Naive thymus-derived CD4-positive, alpha-beta T cell (primary cell): ENCODE measurements at regions not wholly inside any gene's neighbourhood (a gene's known extent, or its start where the extent isn't known, plus 50 kb on each side); places are given as distances from the start of the nearest gene placed in this dataset.

Experiments
- ATAC-seq: fragments of 150-1000 bp; cut with Tn5 transposase; 2 replicates; pipeline ENCODE4 v1.10.0; 2021; ENCODE audit warnings: mild to moderate bottlenecking, moderate library complexity
- CTCF ChIA-PET: fragments of 350-600 bp; sonication (Branson Sonifier 250); formaldehyde crosslinking; loops from one replicate; lab custom pipeline; 2021; ENCODE audit warnings: antibody characterized with exemption; lab: Charles Lee
- POLR2A ChIA-PET: fragments of 350-600 bp; sonication (Branson Sonifier 250); formaldehyde crosslinking; loops from one replicate; lab custom pipeline; 2021; ENCODE audit warnings: antibody characterized with exemption, inconsistent platforms; lab: Charles Lee
- DNase-seq, 9 donors: peaks; one replicate each; pipeline versions ENCODE4 v3.0.0 to v3.0.0-alpha.2; 2020 to 2022; ENCODE audit warnings: mixed read lengths in 1 of 9
- H3K27ac ChIP-seq: one replicate; pipeline ENCODE4 v1.7.0; 2013; ENCODE audit warnings: mild to moderate bottlenecking, low read depth, low read length, moderate library complexity
- H3K27me3 ChIP-seq, 2 donors: one replicate each; pipeline ENCODE4 v1.7.0; 2013; ENCODE audit warnings: low read length in 2 of 2, mild to moderate bottlenecking in 2 of 2, moderate library complexity in 2 of 2; ENCODE audit not compliant: control insufficient read depth in 2 of 2, insufficient read depth in 2 of 2
- H3K36me3 ChIP-seq, 3 experiments: 1 replicate in 2 of 3; 2 replicates in 1 of 3; pipeline ENCODE4 v1.7.0; 2013; ENCODE audit warnings: low read length in 3 of 3, mild to moderate bottlenecking in 3 of 3, moderate library complexity in 1 of 3; ENCODE audit not compliant: insufficient read depth in 3 of 3, control insufficient read depth in 2 of 3
- H3K4me1 ChIP-seq, 2 donors: one replicate each; pipeline ENCODE4 v1.7.0; 2013; ENCODE audit warnings: low read length in 2 of 2, mild to moderate bottlenecking in 2 of 2, moderate library complexity in 1 of 2; ENCODE audit not compliant: control insufficient read depth in 2 of 2, insufficient read depth in 2 of 2
- H3K4me3 ChIP-seq: 2 replicates; pipeline ENCODE4 v1.7.0; 2013; ENCODE audit warnings: mild to moderate bottlenecking, low read length
- H3K9me3 ChIP-seq, 3 experiments: 1 replicate in 2 of 3; 2 replicates in 1 of 3; pipeline ENCODE4 v1.7.0; 2013; ENCODE audit warnings: low read length in 3 of 3; ENCODE audit not compliant: control insufficient read depth in 2 of 3
- H3K27ac Mint-ChIP-seq, 9 donors: one replicate each; pipeline ENCODE4 v1.8.0; 2020 to 2022; ENCODE audit warnings: mixed read lengths in 9 of 9, mild to moderate bottlenecking in 8 of 9, moderate library complexity in 5 of 9, inconsistent platforms in 2 of 9
- H3K27me3 Mint-ChIP-seq, 5 donors: one replicate each; pipeline ENCODE4 v1.8.0; 2021 to 2022; ENCODE audit warnings: mixed read lengths in 5 of 5, mild to moderate bottlenecking in 1 of 5
- H3K36me3 Mint-ChIP-seq, 5 donors: one replicate each; pipeline ENCODE4 v1.8.0; 2020 to 2022; ENCODE audit warnings: mixed read lengths in 5 of 5, mild to moderate bottlenecking in 3 of 5, inconsistent platforms in 1 of 5
- H3K4me1 Mint-ChIP-seq, 7 donors: one replicate each; pipeline ENCODE4 v1.8.0; 2020 to 2022; ENCODE audit warnings: mixed read lengths in 7 of 7, mild to moderate bottlenecking in 3 of 7, inconsistent platforms in 1 of 7
- H3K4me3 Mint-ChIP-seq, 10 donors: one replicate each; pipeline ENCODE4 v1.8.0; 2020 to 2022; ENCODE audit warnings: mild to moderate bottlenecking in 10 of 10, mixed read lengths in 10 of 10, moderate library complexity in 6 of 10, inconsistent platforms in 2 of 10
- H3K9me3 Mint-ChIP-seq, 11 donors: one replicate each; pipeline ENCODE4 v1.8.0; 2020 to 2022; ENCODE audit warnings: mixed read lengths in 11 of 11, mild to moderate bottlenecking in 4 of 11, inconsistent platforms in 1 of 11, moderate library complexity in 1 of 11
- intact Hi-C, 2 donors: fragments of 100-400 bp; cut with micrococcal nuclease; formaldehyde crosslinking; loops; one replicate each; pipeline ENCODE4 v1.15.1; 2023

GRCh38 chr2:212841460-212841859, 302.9 kb upstream of the ERBB4 start:
- H3K4me1 Mint-ChIP-seq = peaks cover 0 to 6% (median 0%) of the 10 kb centered on the region in 7 donors

GRCh38 chr2:212832211-212833195, 293.9 kb upstream of the ERBB4 start:
- ATAC-seq (no peak), DNase-seq (peak in 1 of 9 donors; percentile 7)
- no peak overlapping the region for H3K4me3 Mint-ChIP-seq
- H3K36me3 Mint-ChIP-seq = no peaks in the 10 kb centered on the region
- intact Hi-C loops = no loop called here
- no peak overlapping the region for H3K27ac Mint-ChIP-seq
- H3K4me1 ChIP-seq = no peaks in the 10 kb centered on the region
- H3K4me1 Mint-ChIP-seq = no peaks in the 10 kb centered on the region
- no peaks in the 10 kb centered on the region for H3K36me3 ChIP-seq
- ChIA-PET POLR2A (no interaction called here), CTCF (no interaction called here)
- peaks cover 0 to 14% (median 0%) of the 10 kb centered on the region in 3 experiments for H3K9me3 ChIP-seq
- H3K27me3 ChIP-seq = no peaks in the 10 kb centered on the region
- H3K4me3 ChIP-seq = no peak overlapping the region
- H3K27me3 Mint-ChIP-seq = no peaks in the 10 kb centered on the region
- H3K27ac ChIP-seq = no peak overlapping the region
- peaks cover 0 to 23% (median 3%) of the 10 kb centered on the region in 11 donors for H3K9me3 Mint-ChIP-seq

More at GRCh38 chr2:212841460-212841859, 302.9 kb upstream of the ERBB4 start:
- H3K27me3 ChIP-seq = no peaks in the 10 kb centered on the region
- peaks cover 0 to 4% (median 0%) of the 10 kb centered on the region in 11 donors for H3K9me3 Mint-ChIP-seq
- no peaks in the 10 kb centered on the region for H3K9me3 ChIP-seq
- intact Hi-C loops = no loop called here
- no peak overlapping the region for H3K4me3 ChIP-seq
- CTCF ChIA-PET = no interaction called here
- POLR2A ChIA-PET = no interaction called here
- DNase-seq (no peak), ATAC-seq (no peak)
- H3K36me3 Mint-ChIP-seq = peaks cover 0 to 3% (median 0%) of the 10 kb centered on the region in 5 donors
- no peak overlapping the region for H3K4me3 Mint-ChIP-seq
- no peak overlapping the region for H3K27ac Mint-ChIP-seq
- H3K4me1 ChIP-seq = no peaks in the 10 kb centered on the region
- no peaks in the 10 kb centered on the region for H3K36me3 ChIP-seq
- no peak overlapping the region for H3K27ac ChIP-seq
- H3K27me3 Mint-ChIP-seq = peaks cover 0 to 8% (median 0%) of the 10 kb centered on the region in 5 donors

GRCh38 chr2:212831671-212832199, 293.1 kb upstream of the ERBB4 start:
- peaks cover 0 to 23% (median 3%) of the 10 kb centered on the region in 11 donors for H3K9me3 Mint-ChIP-seq
- H3K27me3 Mint-ChIP-seq = no peaks in the 10 kb centered on the region
- H3K36me3 Mint-ChIP-seq = no peaks in the 10 kb centered on the region
- POLR2A ChIA-PET = no interaction called here
- H3K4me1 Mint-ChIP-seq = no peaks in the 10 kb centered on the region
- no peak overlapping the region for H3K4me3 ChIP-seq
- H3K36me3 ChIP-seq = no peaks in the 10 kb centered on the region
- H3K9me3 ChIP-seq = peaks cover 0 to 14% (median 0%) of the 10 kb centered on the region in 3 experiments
- H3K4me1 ChIP-seq = no peaks in the 10 kb centered on the region
- ATAC-seq (no peak), DNase-seq (no peak)
- H3K27ac Mint-ChIP-seq = no peak overlapping the region
- no peaks in the 10 kb centered on the region for H3K27me3 ChIP-seq
- intact Hi-C loops = no loop called here
- no peak overlapping the region for H3K27ac ChIP-seq
- CTCF ChIA-PET = no interaction called here
- H3K4me3 Mint-ChIP-seq = no peak overlapping the region

- H3K4me3 Mint-ChIP-seq = peak overlapping the region in 1 of 10 donors; percentile 9
- DNase-seq (no peak), ATAC-seq (no peak)
- intact Hi-C loops = no loop called here
- ChIA-PET CTCF (no interaction called here), POLR2A (no interaction called here)
- Histone ChIP-seq H3K27ac (no peak overlapping the region), H3K27me3 (no peaks in the 10 kb centered on the region), H3K4me3 (no peak overlapping the region), H3K4me1 (no peaks in the 10 kb centered on the region), H3K9me3 (no peaks in the 10 kb centered on the region), H3K36me3 (no peaks in the 10 kb centered on the region)
- H3K27me3 Mint-ChIP-seq = peaks cover 0 to 5% (median 0%) of the 10 kb centered on the region in 5 donors
- H3K4me1 Mint-ChIP-seq = peaks cover 0 to 10% (median 1%) of the 10 kb centered on the region in 7 donors
- no peak overlapping the region for H3K27ac Mint-ChIP-seq
- no peaks in the 10 kb centered on the region for H3K9me3 Mint-ChIP-seq
- no peaks in the 10 kb centered on the region for H3K36me3 Mint-ChIP-seq
These were observed 277.7 kb upstream of the ERBB4 start for GRCh38 chr2:212816267-212816666.

GRCh38 chr2:212815453-212815852, 276.9 kb upstream of the ERBB4 start:
- Histone ChIP-seq H3K27ac (no peak overlapping the region), H3K36me3 (no peaks in the 10 kb centered on the region), H3K4me3 (no peak overlapping the region), H3K9me3 (no peaks in the 10 kb centered on the region), H3K27me3 (no peaks in the 10 kb centered on the region), H3K4me1 (no peaks in the 10 kb centered on the region)
- peaks cover 0 to 5% (median 0%) of the 10 kb centered on the region in 5 donors for H3K27me3 Mint-ChIP-seq
- peaks cover 0 to 10% (median 1%) of the 10 kb centered on the region in 7 donors for H3K4me1 Mint-ChIP-seq
- intact Hi-C loops = no loop called here
- H3K27ac Mint-ChIP-seq = peak overlapping the region in 1 of 9 donors; percentile 12
- ChIA-PET CTCF (no interaction called here), POLR2A (no interaction called here)
- H3K36me3 Mint-ChIP-seq = no peaks in the 10 kb centered on the region
- ATAC-seq = no peak
- peak overlapping the region in 1 of 10 donors; percentile 60 for H3K4me3 Mint-ChIP-seq
- no peak for DNase-seq
- H3K9me3 Mint-ChIP-seq = peaks cover 0 to under 1% (median 0%) of the 10 kb centered on the region in 11 donors

- H3K4me1 Mint-ChIP-seq = peaks cover 0 to 10% (median 1%) of the 10 kb centered on the region in 7 donors
- no peak overlapping the region for H3K4me3 ChIP-seq
- intact Hi-C loops = no loop called here
- DNase-seq (no peak), ATAC-seq (no peak)
- no peaks in the 10 kb centered on the region for H3K4me1 ChIP-seq
- no peaks in the 10 kb centered on the region for H3K36me3 Mint-ChIP-seq
- no peaks in the 10 kb centered on the region for H3K9me3 ChIP-seq
- H3K4me3 Mint-ChIP-seq = no peak overlapping the region
- ChIA-PET POLR2A (no interaction called here), CTCF (no interaction called here)
- no peaks in the 10 kb centered on the region for H3K27me3 ChIP-seq
- no peak overlapping the region for H3K27ac ChIP-seq
- no peak overlapping the region for H3K27ac Mint-ChIP-seq
- H3K27me3 Mint-ChIP-seq = peaks cover 0 to 5% (median 0%) of the 10 kb centered on the region in 5 donors
- H3K36me3 ChIP-seq = no peaks in the 10 kb centered on the region
- H3K9me3 Mint-ChIP-seq = peaks cover 0 to 6% (median 0%) of the 10 kb centered on the region in 11 donors
These were observed 276.3 kb upstream of the ERBB4 start for GRCh38 chr2:212814941-212815340.
